Glomerular endothelial cell (primary cell): ENCODE measurements at regions not wholly inside any gene's neighbourhood (a gene's known extent, or its start where the extent isn't known, plus 50 kb on each side); places are given as distances from the start of the nearest gene placed in this dataset.
"Not testable (repeated sequence)": the region's sequence is repeated elsewhere in the genome, so short reads cannot be mapped to it uniquely, and the experiment has no call there.

Experiments
- DNase-seq: peaks from one replicate; pipeline ENCODE4 v3.0.0-alpha.2; 2011; ENCODE audit warnings: low read depth, low spot score; ENCODE audit errors: extremely low read depth

GRCh38 chrX:2574271-2574670, 73.5 kb upstream of the DHRSX start:
- no peak for DNase-seq

GRCh38 chrX:2572740-2573139, 72.0 kb upstream of the DHRSX start:
- no peak for DNase-seq

GRCh38 chrX:2568125-2568524, 67.3 kb upstream of the DHRSX start:
- DNase-seq = no peak

- no peak for DNase-seq
Observed at GRCh38 chrX:2566055-2566454, 65.3 kb upstream of the DHRSX start.

GRCh38 chrX:2561456-2561855, 60.7 kb upstream of the DHRSX start:
- no peak for DNase-seq

- no peak for DNase-seq
Observed at GRCh38 chrX:2559124-2559523, 58.3 kb upstream of the DHRSX start.

GRCh38 chrX:2554891-2555290, 54.1 kb upstream of the DHRSX start:
- no peak for DNase-seq

- not testable (repeated sequence) for DNase-seq
Observed at GRCh38 chrX:2554066-2554465, 53.3 kb upstream of the DHRSX start.

- no peak for DNase-seq
Observed at GRCh38 chrX:2552621-2553201, 51.9 kb upstream of the DHRSX start.

GRCh38 chrX:2550328-2551020, 49.7 kb upstream of the DHRSX start:
- DNase-seq = no peak
